Trophoblast cell (in vitro differentiated cells and primary cell): ENCODE measurements at regions not wholly inside any gene's neighbourhood (a gene's known extent, or its start where the extent isn't known, plus 50 kb on each side); places are given as distances from the start of the nearest gene placed in this dataset.
"Not testable (repeated sequence)": the region's sequence is repeated elsewhere in the genome, so short reads cannot be mapped to it uniquely, and the experiment has no call there.

Experiments
- DNase-seq, 2 donors: peaks; one replicate each; pipeline ENCODE4 v3.0.0-alpha.2; 2016
- H2AFZ ChIP-seq: 2 replicates; pipeline ENCODE4 v1.6.1; 2013; ENCODE audit warnings: low read length, moderate library complexity, mild to moderate bottlenecking; ENCODE audit not compliant: insufficient read depth, poor library complexity
- H2AK5ac ChIP-seq: 2 replicates; pipeline ENCODE4 v1.6.1; 2013; ENCODE audit warnings: mild to moderate bottlenecking, low read length
- H2BK120ac ChIP-seq: 2 replicates; pipeline ENCODE4 v1.6.1; 2013; ENCODE audit warnings: low read length, mild to moderate bottlenecking, moderate library complexity; ENCODE audit not compliant: insufficient read depth, poor library complexity
- H2BK12ac ChIP-seq: 2 replicates; pipeline ENCODE4 v1.6.1; 2013; ENCODE audit warnings: mild to moderate bottlenecking, low read length, moderate library complexity
- H2BK5ac ChIP-seq: 2 replicates; pipeline ENCODE4 v1.6.1; 2013; ENCODE audit warnings: low read length, low read depth, moderate library complexity, mild to moderate bottlenecking; ENCODE audit not compliant: poor library complexity
- H3K14ac ChIP-seq: 2 replicates; pipeline ENCODE4 v1.6.1; 2013; ENCODE audit warnings: mild to moderate bottlenecking, low read length
- H3K18ac ChIP-seq: 2 replicates; pipeline ENCODE4 v1.6.1; 2013; ENCODE audit warnings: mild to moderate bottlenecking, low read length
- H3K23ac ChIP-seq: 2 replicates; pipeline ENCODE4 v1.6.1; 2013; ENCODE audit warnings: low read length
- H3K27ac ChIP-seq: 2 replicates; pipeline ENCODE4 v1.5.1; 2013; ENCODE audit warnings: low read depth, mild to moderate bottlenecking, inconsistent platforms, low read length, moderate library complexity
- H3K27me3 ChIP-seq: 2 replicates; pipeline ENCODE4 v1.6.1; 2013; ENCODE audit warnings: inconsistent platforms, mild to moderate bottlenecking, low read length, moderate library complexity; ENCODE audit not compliant: insufficient read depth
- H3K36me3 ChIP-seq, 2 experiments: 1 replicate in 1 of 2; 2 replicates in 1 of 2; pipeline ENCODE4 v1.6.1; 2013; ENCODE audit warnings: low read length in 2 of 2, mild to moderate bottlenecking in 2 of 2, moderate library complexity in 1 of 2; ENCODE audit not compliant: insufficient read depth in 2 of 2, control insufficient read depth in 1 of 2
- H3K4ac ChIP-seq: 2 replicates; pipeline ENCODE4 v1.6.1; 2013; ENCODE audit warnings: low read depth, mild to moderate bottlenecking, low read length, moderate library complexity
- H3K4me1 ChIP-seq, 2 experiments: 1 replicate in 1 of 2; 2 replicates in 1 of 2; pipeline ENCODE4 v1.6.1; 2013; ENCODE audit warnings: low read length in 2 of 2, mild to moderate bottlenecking in 2 of 2, moderate library complexity in 1 of 2; ENCODE audit not compliant: insufficient read depth in 2 of 2, control insufficient read depth in 1 of 2
- H3K4me2 ChIP-seq: 2 replicates; pipeline ENCODE4 v1.6.1; 2013; ENCODE audit warnings: inconsistent platforms, mild to moderate bottlenecking, low read length, moderate library complexity
- H3K4me3 ChIP-seq: 2 replicates; pipeline ENCODE4 v1.5.1; 2013; ENCODE audit warnings: mild to moderate bottlenecking, low read depth, low read length, inconsistent platforms
- H3K79me1 ChIP-seq: one replicate; pipeline ENCODE4 v1.6.1; 2013; ENCODE audit warnings: low read length
- H3K79me2 ChIP-seq: 2 replicates; pipeline ENCODE4 v1.6.1; 2013; ENCODE audit warnings: low read length, mild to moderate bottlenecking; ENCODE audit not compliant: control insufficient read depth, insufficient read depth, poor library complexity
- H3K9ac ChIP-seq: 2 replicates; pipeline ENCODE4 v1.6.1; 2013; ENCODE audit warnings: mild to moderate bottlenecking, low read length
- H3K9me3 ChIP-seq: 2 replicates; pipeline ENCODE4 v1.6.1; 2013; ENCODE audit warnings: low read depth, mild to moderate bottlenecking, control low read depth, inconsistent platforms, low read length; ENCODE audit not compliant: insufficient read depth
- H4K12ac ChIP-seq: 2 replicates; pipeline ENCODE4 v1.6.1; 2013; ENCODE audit warnings: low read depth, mild to moderate bottlenecking, low read length, moderate library complexity
- H4K8ac ChIP-seq: 2 replicates; pipeline ENCODE4 v1.6.1; 2013; ENCODE audit warnings: low read depth, mild to moderate bottlenecking, low read length, moderate library complexity
- H4K91ac ChIP-seq: one replicate; pipeline ENCODE4 v1.6.1; 2013; ENCODE audit warnings: low read depth, mild to moderate bottlenecking, low read length, moderate library complexity
- WGBS: extraction: QIAGEN DNeasy Blood & Tissue Kit; methylation state at CpG from one replicate; pipeline ENCODE4 v1.1.7; 2013; ENCODE audit warnings: missing lambda C conversion rate; ENCODE audit not compliant: insufficient read length, insufficient coverage; ENCODE audit errors: extremely low coverage; 5-methylcytosine and 5-hydroxymethylcytosine counted together

- H3K9me3 ChIP-seq = no peaks in the 10 kb centered on the region
- no peak overlapping the region for H2BK12ac ChIP-seq
- H3K14ac ChIP-seq = no peak overlapping the region
- H3K79me2 ChIP-seq = no peaks in the 10 kb centered on the region
- no peak for DNase-seq
- H4K12ac ChIP-seq = no peak overlapping the region
- no peak overlapping the region for H3K4me3 ChIP-seq
- no peak overlapping the region for H2BK120ac ChIP-seq
- no peaks in the 10 kb centered on the region for H3K27me3 ChIP-seq
- no peaks in the 10 kb centered on the region for H3K4me1 ChIP-seq
- no peak overlapping the region for H3K27ac ChIP-seq
- WGBS = no CpG with 5 or more reads among the region's 1 CpG
- no peak overlapping the region for H3K4ac ChIP-seq
- H3K23ac ChIP-seq = no peak overlapping the region
- H4K8ac ChIP-seq = no peak overlapping the region
- H2AK5ac ChIP-seq = no peak overlapping the region
- no peaks in the 10 kb centered on the region for H3K36me3 ChIP-seq
- no peaks in the 10 kb centered on the region for H3K79me1 ChIP-seq
- H4K91ac ChIP-seq = no peak overlapping the region
- H2AFZ ChIP-seq = no peak overlapping the region
- H3K9ac ChIP-seq = no peak overlapping the region
- no peak overlapping the region for H3K4me2 ChIP-seq
- no peak overlapping the region for H3K18ac ChIP-seq
- no peak overlapping the region for H2BK5ac ChIP-seq
Observed at GRCh38 chr12:87406926-87407325, 622.3 kb downstream of the C12orf50 start.

GRCh38 chr12:87405918-87406317, 623.3 kb downstream of the C12orf50 start:
- H3K4me2 ChIP-seq = no peak overlapping the region
- H3K79me2 ChIP-seq = no peaks in the 10 kb centered on the region
- H4K8ac ChIP-seq = no peak overlapping the region
- H4K91ac ChIP-seq = no peak overlapping the region
- H2BK5ac ChIP-seq = no peak overlapping the region
- H2BK120ac ChIP-seq = no peak overlapping the region
- no peaks in the 10 kb centered on the region for H3K79me1 ChIP-seq
- DNase-seq = no peak
- no peak overlapping the region for H3K9ac ChIP-seq
- no peak overlapping the region for H3K4ac ChIP-seq
- no peak overlapping the region for H2BK12ac ChIP-seq
- no peak overlapping the region for H4K12ac ChIP-seq
- H3K14ac ChIP-seq = no peak overlapping the region
- H3K9me3 ChIP-seq = no peaks in the 10 kb centered on the region
- H2AK5ac ChIP-seq = no peak overlapping the region
- no peak overlapping the region for H3K18ac ChIP-seq
- no peak overlapping the region for H3K23ac ChIP-seq
- H3K27ac ChIP-seq = no peak overlapping the region
- H3K27me3 ChIP-seq = no peaks in the 10 kb centered on the region
- no peak overlapping the region for H2AFZ ChIP-seq
- H3K4me3 ChIP-seq = no peak overlapping the region
- no peaks in the 10 kb centered on the region for H3K36me3 ChIP-seq
- no peaks in the 10 kb centered on the region for H3K4me1 ChIP-seq

- H3K4me3 ChIP-seq, H3K4me1 ChIP-seq, H3K4ac ChIP-seq, H3K14ac ChIP-seq, H3K4me2 ChIP-seq, H2AK5ac ChIP-seq, H3K27ac ChIP-seq, H3K18ac ChIP-seq, H3K27me3 ChIP-seq, DNase-seq, H2AFZ ChIP-seq, H3K36me3 ChIP-seq, H4K12ac ChIP-seq, H2BK12ac ChIP-seq, H4K91ac ChIP-seq, H3K79me1 ChIP-seq, H3K9ac ChIP-seq, H4K8ac ChIP-seq, H2BK120ac ChIP-seq, H3K79me2 ChIP-seq, H3K9me3 ChIP-seq, H2BK5ac ChIP-seq, H3K23ac ChIP-seq: not testable (repeated sequence)
- WGBS = no CpG with 5 or more reads among the region's 4 CpGs
Observed at GRCh38 chr12:87394168-87394567, 635.0 kb downstream of the C12orf50 start.

- Histone ChIP-seq H3K27ac (no peak overlapping the region), H2BK12ac (no peak overlapping the region), H2BK120ac (no peak overlapping the region), H3K79me2 (no peaks in the 10 kb centered on the region), H3K4ac (no peak overlapping the region), H3K14ac (no peak overlapping the region), H3K18ac (no peak overlapping the region), H3K4me1 (peaks cover 0 to 2% of the 10 kb centered on the region in 2 experiments), H3K4me3 (no peak overlapping the region), H2BK5ac (no peak overlapping the region), H4K8ac (no peak overlapping the region), H3K9me3 (no peaks in the 10 kb centered on the region), H4K12ac (no peak overlapping the region), H3K4me2 (no peak overlapping the region), H3K9ac (no peak overlapping the region), H4K91ac (no peak overlapping the region), H2AFZ (no peak overlapping the region), H3K23ac (no peak overlapping the region), H2AK5ac (no peak overlapping the region), H3K79me1 (peaks cover 2% of the 10 kb centered on the region), H3K27me3 (no peaks in the 10 kb centered on the region), H3K36me3 (no peaks in the 10 kb centered on the region)
- no CpG with 5 or more reads among the region's 3 CpGs for WGBS
- no peak for DNase-seq
Observed at GRCh38 chr12:87388376-87388775, 640.8 kb downstream of the C12orf50 start.

- Histone ChIP-seq H3K4ac (no peak overlapping the region), H2BK5ac (no peak overlapping the region), H3K4me3 (no peak overlapping the region), H3K9me3 (no peaks in the 10 kb centered on the region), H2AFZ (no peak overlapping the region), H3K27ac (no peak overlapping the region), H3K14ac (no peak overlapping the region), H3K36me3 (no peaks in the 10 kb centered on the region), H3K9ac (no peak overlapping the region), H2BK120ac (no peak overlapping the region), H3K18ac (no peak overlapping the region), H3K4me1 (peaks cover 0 to 4% of the 10 kb centered on the region in 2 experiments), H4K8ac (no peak overlapping the region), H4K12ac (no peak overlapping the region), H3K79me2 (no peaks in the 10 kb centered on the region), H3K4me2 (no peak overlapping the region), H2BK12ac (no peak overlapping the region), H2AK5ac (no peak overlapping the region), H3K23ac (no peak overlapping the region), H3K27me3 (no peaks in the 10 kb centered on the region), H4K91ac (no peak overlapping the region), H3K79me1 (peaks cover 4% of the 10 kb centered on the region)
- no peak for DNase-seq
Observed at GRCh38 chr12:87385322-87385721, 643.9 kb downstream of the C12orf50 start.
